Astrocyte (in vitro differentiated cells and primary cell): ENCODE measurements at regions not wholly inside any gene's neighbourhood (a gene's known extent, or its start where the extent isn't known, plus 50 kb on each side); places are given as distances from the start of the nearest gene placed in this dataset.

Experiments used
- DNase-seq: peaks from one replicate; pipeline ENCODE4 v3.0.0-alpha.2; 2010; ENCODE audit warnings: low read depth
- FAIRE-seq: peaks from 2 replicates; lab custom pipeline; 2011; peaks lifted over from hg19 to GRCh38; lab: Jason Lieb, UNC
- H2AFZ ChIP-seq: 2 replicates; pipeline ENCODE4 v1.6.0; 2012; ENCODE audit warnings: low read depth, low read length, inconsistent platforms
- H3K27ac ChIP-seq: 2 replicates; pipeline ENCODE4 v1.5.1; 2011; ENCODE audit warnings: low read depth, low read length, inconsistent platforms
- H3K27me3 ChIP-seq: 2 replicates; pipeline ENCODE4 v1.6.0; 2011; ENCODE audit warnings: low read length, inconsistent platforms; ENCODE audit not compliant: insufficient read depth
- H3K36me3 ChIP-seq: 2 replicates; pipeline ENCODE4 v1.5.1; 2011; ENCODE audit warnings: low read length, inconsistent platforms; ENCODE audit not compliant: insufficient read depth
- H3K4me1 ChIP-seq: 2 replicates; pipeline ENCODE4 v1.5.1; 2011; ENCODE audit warnings: low read length, inconsistent platforms; ENCODE audit not compliant: insufficient read depth
- H3K4me2 ChIP-seq: 2 replicates; pipeline ENCODE4 v1.6.0; 2012; ENCODE audit warnings: low read length, inconsistent platforms
- H3K4me3 ChIP-seq: 2 replicates; pipeline ENCODE4 v1.5.1; 2011; ENCODE audit warnings: low read depth, mild to moderate bottlenecking, low read length, inconsistent platforms; ENCODE audit not compliant: insufficient read depth
- H3K79me2 ChIP-seq: 2 replicates; pipeline ENCODE4 v1.6.0; 2012; ENCODE audit warnings: mild to moderate bottlenecking, low read length, inconsistent platforms; ENCODE audit not compliant: insufficient read depth
- H3K9ac ChIP-seq: 2 replicates; pipeline ENCODE4 v1.6.0; 2012; ENCODE audit warnings: mild to moderate bottlenecking, low read length, inconsistent platforms
- H3K9me3 ChIP-seq: 2 replicates; pipeline ENCODE4 v1.5.1; 2012; ENCODE audit warnings: low read depth, mild to moderate bottlenecking, low read length, inconsistent platforms; ENCODE audit not compliant: insufficient read depth
- H4K20me1 ChIP-seq: 2 replicates; pipeline ENCODE4 v1.6.0; 2012; ENCODE audit warnings: low read length, inconsistent platforms; ENCODE audit not compliant: insufficient read depth
- H3K27ac Mint-ChIP-seq: one replicate; pipeline ENCODE4 v1.8.0; 2021; ENCODE audit warnings: mild to moderate bottlenecking, mixed read lengths; ENCODE audit not compliant: unreplicated experiment
- H3K27me3 Mint-ChIP-seq: one replicate; pipeline ENCODE4 v1.8.0; 2021; ENCODE audit warnings: low read depth, mixed read lengths; ENCODE audit not compliant: unreplicated experiment
- H3K36me3 Mint-ChIP-seq: one replicate; pipeline ENCODE4 v1.8.0; 2021; ENCODE audit warnings: low read depth, mixed read lengths; ENCODE audit not compliant: unreplicated experiment
- H3K4me1 Mint-ChIP-seq: one replicate; pipeline ENCODE4 v1.8.0; 2021; ENCODE audit warnings: low read depth, mixed read lengths; ENCODE audit not compliant: unreplicated experiment
- H3K4me3 Mint-ChIP-seq: one replicate; pipeline ENCODE4 v1.8.0; 2021; ENCODE audit warnings: mild to moderate bottlenecking, moderate library complexity, mixed read lengths; ENCODE audit not compliant: unreplicated experiment
- H3K9me3 Mint-ChIP-seq: one replicate; pipeline ENCODE4 v1.8.0; 2021; ENCODE audit warnings: mild to moderate bottlenecking, mixed read lengths; ENCODE audit not compliant: unreplicated experiment
- EZH2 ChIP-seq: IDR thresholded peaks from 2 replicates; pipeline ENCODE4 v1.6.1; 2012; ENCODE audit warnings: mild to moderate bottlenecking, low read length, inconsistent platforms; ENCODE audit not compliant: insufficient read depth
- TF ChIP-seq, protein P1 (sequence below): IDR thresholded peaks from 2 replicates; pipeline ENCODE4 v1.5.1; 2011; ENCODE audit warnings: low read depth, mild to moderate bottlenecking, inconsistent platforms, low read length, moderate library complexity; ENCODE audit not compliant: insufficient read depth

DNA sequence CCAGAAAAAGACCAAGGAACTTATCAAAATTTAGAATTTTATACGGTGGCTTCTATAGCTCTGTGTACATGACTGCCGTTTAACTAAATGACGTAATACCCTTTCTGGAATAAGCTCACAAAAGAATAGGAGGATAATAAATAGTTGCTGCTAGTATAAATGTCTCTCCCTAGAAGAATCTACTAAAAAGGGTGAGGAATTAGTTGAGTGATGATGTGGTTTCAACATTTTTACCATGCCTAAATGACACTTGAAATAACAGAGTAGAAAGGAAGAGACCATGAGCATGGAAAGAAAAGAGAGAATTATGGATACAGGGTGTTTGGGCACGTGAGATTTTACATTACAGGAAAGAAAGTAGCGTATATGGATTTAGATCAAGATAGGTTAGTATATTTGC is 231.1 kb downstream of the ARAP2 start:
- H3K27me3 Mint-ChIP-seq = no peaks in the 10 kb centered on the region
- H3K9ac ChIP-seq = no peak overlapping the region
- no peak overlapping the region for H3K4me3 ChIP-seq
- no peak overlapping the region for H3K27ac Mint-ChIP-seq
- FAIRE-seq = no peak
- peaks cover 9% of the 10 kb centered on the region for H3K4me1 Mint-ChIP-seq
- H3K79me2 ChIP-seq = no peaks in the 10 kb centered on the region
- TF ChIP-seq, protein P1, sequence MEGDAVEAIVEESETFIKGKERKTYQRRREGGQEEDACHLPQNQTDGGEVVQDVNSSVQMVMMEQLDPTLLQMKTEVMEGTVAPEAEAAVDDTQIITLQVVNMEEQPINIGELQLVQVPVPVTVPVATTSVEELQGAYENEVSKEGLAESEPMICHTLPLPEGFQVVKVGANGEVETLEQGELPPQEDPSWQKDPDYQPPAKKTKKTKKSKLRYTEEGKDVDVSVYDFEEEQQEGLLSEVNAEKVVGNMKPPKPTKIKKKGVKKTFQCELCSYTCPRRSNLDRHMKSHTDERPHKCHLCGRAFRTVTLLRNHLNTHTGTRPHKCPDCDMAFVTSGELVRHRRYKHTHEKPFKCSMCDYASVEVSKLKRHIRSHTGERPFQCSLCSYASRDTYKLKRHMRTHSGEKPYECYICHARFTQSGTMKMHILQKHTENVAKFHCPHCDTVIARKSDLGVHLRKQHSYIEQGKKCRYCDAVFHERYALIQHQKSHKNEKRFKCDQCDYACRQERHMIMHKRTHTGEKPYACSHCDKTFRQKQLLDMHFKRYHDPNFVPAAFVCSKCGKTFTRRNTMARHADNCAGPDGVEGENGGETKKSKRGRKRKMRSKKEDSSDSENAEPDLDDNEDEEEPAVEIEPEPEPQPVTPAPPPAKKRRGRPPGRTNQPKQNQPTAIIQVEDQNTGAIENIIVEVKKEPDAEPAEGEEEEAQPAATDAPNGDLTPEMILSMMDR = no peak
- no peak for TF ChIP-seq EZH2
- peak; percentile 62 for DNase-seq
- H3K9me3 Mint-ChIP-seq = no peaks in the 10 kb centered on the region
- H3K27me3 ChIP-seq = no peaks in the 10 kb centered on the region
- H3K36me3 Mint-ChIP-seq = no peaks in the 10 kb centered on the region
- no peak overlapping the region for H2AFZ ChIP-seq
- H3K9me3 ChIP-seq = no peaks in the 10 kb centered on the region
- H3K4me3 Mint-ChIP-seq = no peak overlapping the region
- H3K4me2 ChIP-seq = no peak overlapping the region
- H4K20me1 ChIP-seq = no peaks in the 10 kb centered on the region
- H3K36me3 ChIP-seq = no peaks in the 10 kb centered on the region
- no peak overlapping the region for H3K27ac ChIP-seq
- no peaks in the 10 kb centered on the region for H3K4me1 ChIP-seq
